A673 (cell line): ENCODE measurements at regions not wholly inside any gene's neighbourhood (a gene's known extent, or its start where the extent isn't known, plus 50 kb on each side); places are given as distances from the start of the nearest gene placed in this dataset.

Experiments
- BruUV-seq: library from RNA; stranded (reverse); fragments of 400-500 nt; replicated peaks from 2 replicates; lab custom pipeline; 2021; lab: Mats Ljungman, UMichigan
- CTCF ChIA-PET: fragments of 300-600 bp; sonication (Branson Sonifier 250); formaldehyde crosslinking; loops from one replicate; lab custom pipeline; 2022; ENCODE audit warnings: antibody characterized with exemption; lab: Charles Lee
- POLR2A ChIA-PET: fragments of 300-600 bp; sonication (Branson Sonifier 250); formaldehyde crosslinking; loops from one replicate; lab custom pipeline; 2022; ENCODE audit warnings: antibody characterized with exemption; ENCODE audit not compliant: low non-redundant PET; lab: Charles Lee
- DNase-seq: peaks from one replicate; pipeline ENCODE4 v3.0.0-alpha.2; 2015; ENCODE audit warnings: low spot score
- H3K27ac ChIP-seq: fragments of 200-600 bp; sonication (generic); 2 replicates; pipeline ENCODE4 v1.5.1; 2016; ENCODE audit warnings: mixed run types, low read depth, mild to moderate bottlenecking, mixed read lengths, antibody characterized with exemption, low read length; ENCODE audit not compliant: poor library complexity, severe bottlenecking
- H3K27me3 ChIP-seq: fragments of 200-600 bp; sonication (generic); replicated peaks from 2 replicates; pipeline ENCODE4 v1.6.1; 2017; ENCODE audit warnings: mixed run types, low read depth, mild to moderate bottlenecking, mixed read lengths, antibody characterized with exemption, low read length; ENCODE audit not compliant: insufficient read depth, poor library complexity
- H3K36me3 ChIP-seq: fragments of 200-600 bp; sonication (generic); 2 replicates; pipeline ENCODE4 v1.6.1; 2016; ENCODE audit warnings: mixed run types, mild to moderate bottlenecking, mixed read lengths, antibody characterized with exemption, low read length; ENCODE audit not compliant: insufficient read depth, poor library complexity, severe bottlenecking
- H3K4me1 ChIP-seq: fragments of 200-600 bp; sonication (generic); 2 replicates; pipeline ENCODE4 v1.6.1; 2017; ENCODE audit warnings: mixed run types, mild to moderate bottlenecking, mixed read lengths, antibody characterized with exemption, low read length; ENCODE audit not compliant: insufficient read depth, poor library complexity, severe bottlenecking
- H3K4me3 ChIP-seq: fragments of 200-600 bp; sonication (generic); 2 replicates; pipeline ENCODE4 v1.5.1; 2016; ENCODE audit warnings: low read depth, mixed run types, mild to moderate bottlenecking, mixed read lengths, low read length; ENCODE audit not compliant: poor library complexity, severe bottlenecking
- H3K9me3 ChIP-seq: fragments of 200-600 bp; sonication (generic); 2 replicates; pipeline ENCODE4 v1.6.1; 2016; ENCODE audit warnings: mixed run types, low read depth, mild to moderate bottlenecking, mixed read lengths, antibody characterized with exemption, low read length; ENCODE audit not compliant: poor library complexity, severe bottlenecking
- CTCF ChIP-seq: fragments of 300-800, 200-600 bp; sonication (generic); conservative IDR thresholded peaks from 2 replicates; pipeline ENCODE4 v1.5.1; 2017; ENCODE audit warnings: low read depth, mild to moderate bottlenecking, antibody characterized with exemption, low read length, moderate library complexity, mixed read lengths
- EZH2 ChIP-seq: fragments of 200-600 bp; sonication (generic); IDR thresholded peaks from 2 replicates; pipeline ENCODE4 v1.6.1; 2017; ENCODE audit warnings: borderline replicate concordance, low read depth, mild to moderate bottlenecking, mixed read lengths, antibody characterized with exemption, low read length; ENCODE audit not compliant: poor library complexity, severe bottlenecking
- intact Hi-C: fragments of 100-400 bp; cut with micrococcal nuclease; formaldehyde crosslinking; loops from one replicate; pipeline ENCODE4 v1.10.0; 2022; ENCODE audit not compliant: unreplicated experiment

- ChIA-PET CTCF (no interaction called here), POLR2A (no interaction called here)
- no peaks in the 10 kb centered on the region for H3K4me1 ChIP-seq
- no peak for TF ChIP-seq CTCF
- no peak for TF ChIP-seq EZH2
- no peaks in the 10 kb centered on the region for H3K36me3 ChIP-seq
- peaks cover 6% of the 10 kb centered on the region for H3K9me3 ChIP-seq
- H3K4me3 ChIP-seq, result no peak overlapping the region
- H3K27ac ChIP-seq, result no peak overlapping the region
- no peak for DNase-seq
- H3K27me3 ChIP-seq, result no peaks in the 10 kb centered on the region
- no TSS peak for BruUV-seq
- intact Hi-C loops, result no loop called here
Observed at GRCh38 chr1:29725262-29725661, 488.9 kb downstream of the PTPRU start.

GRCh38 chr1:29722598-29722997 is 486.3 kb downstream of the PTPRU start:
- ChIA-PET POLR2A (no interaction called here), CTCF (no interaction called here)
- no peak for DNase-seq

GRCh38 chr1:29719253-29719652 is 482.9 kb downstream of the PTPRU start:
- TF ChIP-seq EZH2, result no peak
- no peak for TF ChIP-seq CTCF
- intact Hi-C loops, result no loop called here
- no peak overlapping the region for H3K4me3 ChIP-seq
- H3K36me3 ChIP-seq, result no peaks in the 10 kb centered on the region
- H3K4me1 ChIP-seq, result no peaks in the 10 kb centered on the region
- no peak for DNase-seq
- POLR2A ChIA-PET, result no interaction called here
- peaks cover 6% of the 10 kb centered on the region for H3K9me3 ChIP-seq
- BruUV-seq, result no TSS peak
- H3K27ac ChIP-seq, result no peak overlapping the region
- H3K27me3 ChIP-seq, result no peaks in the 10 kb centered on the region
- CTCF ChIA-PET, result no interaction called here

More at GRCh38 chr1:29722598-29722997, 486.3 kb downstream of the PTPRU start:
- Histone ChIP-seq H3K4me1 (no peaks in the 10 kb centered on the region), H3K9me3 (peaks cover 6% of the 10 kb centered on the region), H3K27me3 (no peaks in the 10 kb centered on the region), H3K36me3 (no peaks in the 10 kb centered on the region), H3K4me3 (no peak overlapping the region), H3K27ac (no peak overlapping the region)
- TF ChIP-seq CTCF (no peak), EZH2 (no peak)
- no TSS peak for BruUV-seq
- intact Hi-C loops, result no loop called here
